Endothelial cell of umbilical vein (primary cell): ENCODE measurements at regions not wholly inside any gene's neighbourhood (a gene's known extent, or its start where the extent isn't known, plus 50 kb on each side); places are given as distances from the start of the nearest gene placed in this dataset.

Source experiments
- BruUV-seq: library from RNA; stranded (reverse); fragments of 400-500 nt; replicated peaks from 2 replicates; lab custom pipeline; 2021; lab: Mats Ljungman, UMichigan
- CTCF ChIA-PET: fragments of 300-600, 350-600 bp; sonication (Branson Sonifier 250); formaldehyde crosslinking; loops from one replicate; lab custom pipeline; 2021; ENCODE audit warnings: antibody characterized with exemption, inconsistent platforms; lab: Charles Lee
- POLR2A ChIA-PET: fragments of 300-600, 350-600 bp; sonication (Branson Sonifier 250); formaldehyde crosslinking; loops from one replicate; lab custom pipeline; 2021; ENCODE audit warnings: antibody characterized with exemption, inconsistent platforms; lab: Charles Lee
- DNase-seq: peaks from one replicate; pipeline ENCODE4 v3.0.0-alpha.2; 2011; ENCODE audit warnings: low read depth, low spot score
- FAIRE-seq: peaks from 2 replicates; lab custom pipeline; 2011; peaks lifted over from hg19 to GRCh38; lab: Jason Lieb, UNC
- H2AFZ ChIP-seq: 2 replicates; pipeline ENCODE4 v1.6.0; 2012; ENCODE audit warnings: low read depth, low read length, control low read depth, inconsistent platforms
- H3K27ac ChIP-seq: 2 replicates; pipeline ENCODE4 v1.5.1; 2011; ENCODE audit warnings: low read depth, mild to moderate bottlenecking, control low read depth, low read length, moderate library complexity; ENCODE audit not compliant: insufficient read depth
- H3K27me3 ChIP-seq, 2 experiments: 2 replicates each; pipeline versions ENCODE4 v1.6.0 to v1.6.1; 2011; ENCODE audit warnings: low read length in 2 of 2, mixed read lengths in 1 of 2; ENCODE audit not compliant: control insufficient read depth in 2 of 2, insufficient read depth in 2 of 2
- H3K36me3 ChIP-seq, 2 experiments: 2 replicates in 1 of 2; 3 replicates in 1 of 2; pipeline ENCODE4 v1.5.1; 2011; ENCODE audit warnings: low read length in 2 of 2, mild to moderate bottlenecking in 1 of 2, moderate library complexity in 1 of 2; ENCODE audit not compliant: control insufficient read depth in 2 of 2, insufficient read depth in 2 of 2; ENCODE audit errors: extremely low read depth in 1 of 2
- H3K4me1 ChIP-seq: 3 replicates; pipeline ENCODE4 v1.5.1; 2011; ENCODE audit warnings: mild to moderate bottlenecking, low read length; ENCODE audit not compliant: control insufficient read depth, insufficient read depth; ENCODE audit errors: extremely low read depth
- H3K4me2 ChIP-seq: 2 replicates; pipeline ENCODE4 v1.6.1; 2011; ENCODE audit warnings: low read length, control low read depth, mixed read lengths; ENCODE audit not compliant: insufficient read depth
- H3K4me3 ChIP-seq, 3 experiments: fragments of 200-600 bp in 1 of 3; sonication (generic), shearing (Covaris generic) in 1 of 3; replicated peaks in 1 of 3; 2 replicates each; pipeline ENCODE4 v1.5.1; 2011 to 2016; ENCODE audit warnings: control low read depth in 3 of 3, low read length in 3 of 3, mild to moderate bottlenecking in 2 of 3, inconsistent platforms in 1 of 3, low read depth in 1 of 3, moderate library complexity in 1 of 3; ENCODE audit not compliant: insufficient read depth in 1 of 3
- H3K79me2 ChIP-seq: 2 replicates; pipeline ENCODE4 v1.6.0; 2012; ENCODE audit warnings: low read length, inconsistent platforms; ENCODE audit not compliant: control insufficient read depth, insufficient read depth
- H3K9ac ChIP-seq: replicated peaks from 2 replicates; pipeline ENCODE3; 2011; ENCODE audit warnings: low read length, control low read depth; ENCODE audit not compliant: insufficient read depth; ENCODE audit errors: extremely low read depth
- H3K9me1 ChIP-seq: replicated peaks from 3 replicates; pipeline ENCODE4 v1.6.0; 2011; ENCODE audit warnings: mild to moderate bottlenecking, low read length; ENCODE audit not compliant: control insufficient read depth, insufficient read depth; ENCODE audit errors: extremely low read depth
- H3K9me3 ChIP-seq: replicated peaks from 2 replicates; pipeline ENCODE4 v1.5.1; 2012; ENCODE audit warnings: low read length, inconsistent platforms; ENCODE audit not compliant: control insufficient read depth, insufficient read depth
- H4K20me1 ChIP-seq: replicated peaks from 2 replicates; pipeline ENCODE3; 2011; ENCODE audit warnings: mild to moderate bottlenecking, low read length; ENCODE audit not compliant: control insufficient read depth, insufficient read depth; ENCODE audit errors: extremely low read depth
- CTCF ChIP-seq, 2 donors: IDR thresholded peaks; 1 replicate in 1 of 2; 2 replicates in 1 of 2; pipeline ENCODE4 v1.5.1; 2011; ENCODE audit warnings: low read length in 2 of 2, mild to moderate bottlenecking in 2 of 2, moderate library complexity in 2 of 2, control low read depth in 1 of 2, inconsistent platforms in 1 of 2, low read depth in 1 of 2; ENCODE audit not compliant: insufficient read depth in 1 of 2; ENCODE audit errors: extremely low read depth in 1 of 2
- EZH2 ChIP-seq: IDR thresholded peaks from 2 replicates; pipeline ENCODE4 v1.6.1; 2012; ENCODE audit warnings: borderline replicate concordance, low read depth, mild to moderate bottlenecking, moderate library complexity, low read length, inconsistent platforms; ENCODE audit not compliant: severe bottlenecking
- FOS ChIP-seq: IDR thresholded peaks from 2 replicates; pipeline ENCODE4 v1.6.1; 2011; ENCODE audit warnings: mild to moderate bottlenecking, low read length, moderate library complexity, borderline replicate concordance; ENCODE audit not compliant: insufficient read depth
- GATA2 ChIP-seq: IDR thresholded peaks from 2 replicates; pipeline ENCODE4 v1.7.0; 2011; ENCODE audit warnings: low read depth, mild to moderate bottlenecking, moderate library complexity, mixed read lengths, low read length; ENCODE audit not compliant: insufficient read length, insufficient read depth
- JUN ChIP-seq: IDR thresholded peaks from 2 replicates; pipeline ENCODE4 v1.6.1; 2011; ENCODE audit warnings: borderline replicate concordance, low read depth; ENCODE audit not compliant: insufficient read length, insufficient read depth
- MAX ChIP-seq: IDR thresholded peaks from 2 replicates; pipeline ENCODE4 v1.6.1; 2011; ENCODE audit not compliant: insufficient read depth, insufficient read length
- MYC ChIP-seq: IDR thresholded peaks from one replicate; pipeline ENCODE4 v1.6.1; 2011; ENCODE audit warnings: mild to moderate bottlenecking, low read depth, low read length
- POLR2A ChIP-seq: IDR thresholded peaks from 2 replicates; pipeline ENCODE4 v1.6.1; 2012; ENCODE audit warnings: low read depth, mild to moderate bottlenecking, control low read depth, low read length
- POLR2AphosphoS5 ChIP-seq: IDR thresholded peaks from 2 replicates; pipeline ENCODE4 v1.6.1; 2012; ENCODE audit warnings: low read depth, mild to moderate bottlenecking, control low read depth, low read length, moderate library complexity; ENCODE audit not compliant: insufficient read depth
- dilution Hi-C: fragments of 300-500 bp; cut with MboI; formaldehyde crosslinking; loops from one replicate; pipeline ENCODE4 v1.15.0; 2019; ENCODE audit warnings: low sequenced_read_pairs; ENCODE audit not compliant: extremely low pct_ligation_motif_present
- intact Hi-C: fragments of 100-400 bp; cut with micrococcal nuclease; formaldehyde crosslinking; loops from one replicate; pipeline ENCODE4 v1.10.0; 2022

GRCh38 chr5:153900703-153901395, 137.9 kb downstream of the FAM114A2 start:
- DNase-seq (no peak), FAIRE-seq (no peak)
- no peak for TF ChIP-seq EZH2
- no peaks in the 10 kb centered on the region for H3K9me3 ChIP-seq
- no peaks in the 10 kb centered on the region for H3K79me2 ChIP-seq
- dilution Hi-C loops (no loop called here), intact Hi-C loops (no loop called here)
- no peak overlapping the region for H3K4me3 ChIP-seq
- H3K4me2 ChIP-seq = no peak overlapping the region
- BruUV-seq = no TSS peak
- H3K27me3 ChIP-seq = no peaks in the 10 kb centered on the region
- no peak overlapping the region for H3K9ac ChIP-seq
- H4K20me1 ChIP-seq = no peaks in the 10 kb centered on the region
- POLR2A ChIA-PET = no interaction called here
- no peaks in the 10 kb centered on the region for H3K4me1 ChIP-seq
- CTCF ChIA-PET = no interaction called here
- no peaks in the 10 kb centered on the region for H3K36me3 ChIP-seq
- no peak overlapping the region for H3K27ac ChIP-seq
- H3K9me1 ChIP-seq = no peaks in the 10 kb centered on the region
- no peak overlapping the region for H2AFZ ChIP-seq

GRCh38 chr5:153899746-153900145, 139.0 kb downstream of the FAM114A2 start:
- no peak overlapping the region for H2AFZ ChIP-seq

More at GRCh38 chr5:153899746-153900145, 139.0 kb downstream of the FAM114A2 start:
- TF ChIP-seq POLR2AphosphoS5 (no peak), GATA2 (no peak), FOS (no peak), MAX (no peak), CTCF (IDR thresholded peaks at IDR 0.05; ENCODE audit: extremely low read depth in 1 of 2, insufficient read depth in 1 of 2, low read depth in 1 of 2, low read length in 2 of 2) (no peak), JUN (no peak), POLR2A (no peak), MYC (no peak), EZH2 (no peak)
- POLR2A ChIA-PET = no interaction called here
- Histone ChIP-seq H3K9me1 (no peaks in the 10 kb centered on the region), H4K20me1 (no peaks in the 10 kb centered on the region), H3K79me2 (no peaks in the 10 kb centered on the region), H3K27ac (no peak overlapping the region), H3K4me1 (no peaks in the 10 kb centered on the region), H3K36me3 (no peaks in the 10 kb centered on the region), H3K9me3 (no peaks in the 10 kb centered on the region), H3K9ac (no peak overlapping the region), H3K4me3 (no peak overlapping the region), H3K27me3 (no peaks in the 10 kb centered on the region), H3K4me2 (no peak overlapping the region)
- dilution Hi-C loops (no loop called here), intact Hi-C loops (no loop called here)
- no peak for DNase-seq
- no peak for FAIRE-seq
- no TSS peak for BruUV-seq
- CTCF ChIA-PET = no interaction called here
